Naive thymus-derived CD4-positive, alpha-beta T cell (primary cell): ENCODE measurements at regions not wholly inside any gene's neighbourhood (a gene's known extent, or its start where the extent isn't known, plus 50 kb on each side); places are given as distances from the start of the nearest gene placed in this dataset.

Experiments used
- ATAC-seq: fragments of 150-1000 bp; cut with Tn5 transposase; 2 replicates; pipeline ENCODE4 v1.10.0; 2021; ENCODE audit warnings: mild to moderate bottlenecking, moderate library complexity
- CTCF ChIA-PET: fragments of 350-600 bp; sonication (Branson Sonifier 250); formaldehyde crosslinking; loops from one replicate; lab custom pipeline; 2021; ENCODE audit warnings: antibody characterized with exemption; lab: Charles Lee
- POLR2A ChIA-PET: fragments of 350-600 bp; sonication (Branson Sonifier 250); formaldehyde crosslinking; loops from one replicate; lab custom pipeline; 2021; ENCODE audit warnings: antibody characterized with exemption, inconsistent platforms; lab: Charles Lee
- DNase-seq, 9 donors: peaks; one replicate each; pipeline versions ENCODE4 v3.0.0 to v3.0.0-alpha.2; 2020 to 2022; ENCODE audit warnings: mixed read lengths in 1 of 9
- H3K27ac ChIP-seq: one replicate; pipeline ENCODE4 v1.7.0; 2013; ENCODE audit warnings: mild to moderate bottlenecking, low read depth, low read length, moderate library complexity
- H3K27me3 ChIP-seq, 2 donors: one replicate each; pipeline ENCODE4 v1.7.0; 2013; ENCODE audit warnings: low read length in 2 of 2, mild to moderate bottlenecking in 2 of 2, moderate library complexity in 2 of 2; ENCODE audit not compliant: control insufficient read depth in 2 of 2, insufficient read depth in 2 of 2
- H3K36me3 ChIP-seq, 3 experiments: 1 replicate in 2 of 3; 2 replicates in 1 of 3; pipeline ENCODE4 v1.7.0; 2013; ENCODE audit warnings: low read length in 3 of 3, mild to moderate bottlenecking in 3 of 3, moderate library complexity in 1 of 3; ENCODE audit not compliant: insufficient read depth in 3 of 3, control insufficient read depth in 2 of 3
- H3K4me1 ChIP-seq, 2 donors: one replicate each; pipeline ENCODE4 v1.7.0; 2013; ENCODE audit warnings: low read length in 2 of 2, mild to moderate bottlenecking in 2 of 2, moderate library complexity in 1 of 2; ENCODE audit not compliant: control insufficient read depth in 2 of 2, insufficient read depth in 2 of 2
- H3K4me3 ChIP-seq: 2 replicates; pipeline ENCODE4 v1.7.0; 2013; ENCODE audit warnings: mild to moderate bottlenecking, low read length
- H3K9me3 ChIP-seq, 3 experiments: 1 replicate in 2 of 3; 2 replicates in 1 of 3; pipeline ENCODE4 v1.7.0; 2013; ENCODE audit warnings: low read length in 3 of 3; ENCODE audit not compliant: control insufficient read depth in 2 of 3
- H3K27ac Mint-ChIP-seq, 9 donors: one replicate each; pipeline ENCODE4 v1.8.0; 2020 to 2022; ENCODE audit warnings: mixed read lengths in 9 of 9, mild to moderate bottlenecking in 8 of 9, moderate library complexity in 5 of 9, inconsistent platforms in 2 of 9
- H3K27me3 Mint-ChIP-seq, 5 donors: one replicate each; pipeline ENCODE4 v1.8.0; 2021 to 2022; ENCODE audit warnings: mixed read lengths in 5 of 5, mild to moderate bottlenecking in 1 of 5
- H3K36me3 Mint-ChIP-seq, 5 donors: one replicate each; pipeline ENCODE4 v1.8.0; 2020 to 2022; ENCODE audit warnings: mixed read lengths in 5 of 5, mild to moderate bottlenecking in 3 of 5, inconsistent platforms in 1 of 5
- H3K4me1 Mint-ChIP-seq, 7 donors: one replicate each; pipeline ENCODE4 v1.8.0; 2020 to 2022; ENCODE audit warnings: mixed read lengths in 7 of 7, mild to moderate bottlenecking in 3 of 7, inconsistent platforms in 1 of 7
- H3K4me3 Mint-ChIP-seq, 10 donors: one replicate each; pipeline ENCODE4 v1.8.0; 2020 to 2022; ENCODE audit warnings: mild to moderate bottlenecking in 10 of 10, mixed read lengths in 10 of 10, moderate library complexity in 6 of 10, inconsistent platforms in 2 of 10
- H3K9me3 Mint-ChIP-seq, 11 donors: one replicate each; pipeline ENCODE4 v1.8.0; 2020 to 2022; ENCODE audit warnings: mixed read lengths in 11 of 11, mild to moderate bottlenecking in 4 of 11, inconsistent platforms in 1 of 11, moderate library complexity in 1 of 11
- intact Hi-C, 2 donors: fragments of 100-400 bp; cut with micrococcal nuclease; formaldehyde crosslinking; loops; one replicate each; pipeline ENCODE4 v1.15.1; 2023

GRCh38 chr13:89239361-89240127, 1568.4 kb downstream of the SLITRK5 start:
- CTCF ChIA-PET: no interaction called here
- intact Hi-C loops: no loop called here

GRCh38 chr13:89255844-89256406, 1584.8 kb downstream of the SLITRK5 start:
- ATAC-seq (no peak), DNase-seq (no peak)
- H3K4me1 ChIP-seq: no peaks in the 10 kb centered on the region
- POLR2A ChIA-PET: no interaction called here
- intact Hi-C loops: no loop called here
- no peaks in the 10 kb centered on the region for H3K27me3 ChIP-seq
- no peak overlapping the region for H3K4me3 ChIP-seq
- H3K4me3 Mint-ChIP-seq: no peak overlapping the region
- H3K9me3 Mint-ChIP-seq: peaks cover 4 to 31% (median 10%) of the 10 kb centered on the region in 11 donors
- no peaks in the 10 kb centered on the region for H3K4me1 Mint-ChIP-seq
- no peaks in the 10 kb centered on the region for H3K36me3 Mint-ChIP-seq
- peaks cover 0 to 7% (median 0%) of the 10 kb centered on the region in 3 experiments for H3K9me3 ChIP-seq
- CTCF ChIA-PET: no interaction called here
- no peaks in the 10 kb centered on the region for H3K27me3 Mint-ChIP-seq
- H3K36me3 ChIP-seq: no peaks in the 10 kb centered on the region
- no peak overlapping the region for H3K27ac Mint-ChIP-seq
- no peak overlapping the region for H3K27ac ChIP-seq

More at GRCh38 chr13:89239361-89240127, 1568.4 kb downstream of the SLITRK5 start:
- Mint-ChIP-seq H3K4me3 (no peak overlapping the region), H3K4me1 (no peaks in the 10 kb centered on the region), H3K27ac (no peak overlapping the region), H3K27me3 (no peaks in the 10 kb centered on the region), H3K9me3 (peaks cover 0 to 10% (median 4%) of the 10 kb centered on the region in 11 donors), H3K36me3 (no peaks in the 10 kb centered on the region)
- POLR2A ChIA-PET: no interaction called here
- no peak overlapping the region for H3K27ac ChIP-seq
- H3K36me3 ChIP-seq: no peaks in the 10 kb centered on the region
- no peak overlapping the region for H3K4me3 ChIP-seq
- H3K9me3 ChIP-seq: peaks cover 0 to 4% (median 0%) of the 10 kb centered on the region in 3 experiments
- no peak for ATAC-seq
- H3K27me3 ChIP-seq: no peaks in the 10 kb centered on the region
- DNase-seq: no peak
- no peaks in the 10 kb centered on the region for H3K4me1 ChIP-seq

- no peaks in the 10 kb centered on the region for H3K9me3 ChIP-seq
- no peak overlapping the region for H3K4me3 Mint-ChIP-seq
- no peak for ATAC-seq
- CTCF ChIA-PET: no interaction called here
- H3K27ac ChIP-seq: no peak overlapping the region
- H3K36me3 ChIP-seq: no peaks in the 10 kb centered on the region
- peaks cover 0 to 17% (median 5%) of the 10 kb centered on the region in 11 donors for H3K9me3 Mint-ChIP-seq
- no peak overlapping the region for H3K27ac Mint-ChIP-seq
- no peak overlapping the region for H3K4me3 ChIP-seq
- intact Hi-C loops: no loop called here
- POLR2A ChIA-PET: no interaction called here
- H3K4me1 Mint-ChIP-seq: no peaks in the 10 kb centered on the region
- no peaks in the 10 kb centered on the region for H3K4me1 ChIP-seq
- no peaks in the 10 kb centered on the region for H3K27me3 Mint-ChIP-seq
- no peaks in the 10 kb centered on the region for H3K36me3 Mint-ChIP-seq
- no peaks in the 10 kb centered on the region for H3K27me3 ChIP-seq
- no peak for DNase-seq
Measured at GRCh38 chr13:89267734-89268133, 1596.6 kb downstream of the SLITRK5 start.

- H3K4me3 ChIP-seq: no peak overlapping the region
- H3K4me1 ChIP-seq: no peaks in the 10 kb centered on the region
- CTCF ChIA-PET: interaction anchor here (0.9 kb wide), 1 partner anchor 68 kb away, joined by 3 read pairs; no protein-coding TSS in a partner anchor
- H3K4me3 Mint-ChIP-seq: no peak overlapping the region
- H3K27ac Mint-ChIP-seq: no peak overlapping the region
- no peak for DNase-seq
- no peaks in the 10 kb centered on the region for H3K36me3 ChIP-seq
- intact Hi-C loops: no loop called here
- POLR2A ChIA-PET: no interaction called here
- peaks cover 0 to 12% (median 4%) of the 10 kb centered on the region in 11 donors for H3K9me3 Mint-ChIP-seq
- H3K27ac ChIP-seq: no peak overlapping the region
- H3K9me3 ChIP-seq: no peaks in the 10 kb centered on the region
- H3K36me3 Mint-ChIP-seq: no peaks in the 10 kb centered on the region
- no peaks in the 10 kb centered on the region for H3K27me3 Mint-ChIP-seq
- ATAC-seq: no peak
- no peaks in the 10 kb centered on the region for H3K4me1 Mint-ChIP-seq
- no peaks in the 10 kb centered on the region for H3K27me3 ChIP-seq
Measured at GRCh38 chr13:89269737-89270136, 1598.6 kb downstream of the SLITRK5 start.

- Histone ChIP-seq H3K9me3 (no peaks in the 10 kb centered on the region), H3K4me1 (no peaks in the 10 kb centered on the region), H3K4me3 (no peak overlapping the region), H3K27ac (no peak overlapping the region), H3K36me3 (no peaks in the 10 kb centered on the region), H3K27me3 (no peaks in the 10 kb centered on the region)
- no peak for ATAC-seq
- H3K27ac Mint-ChIP-seq: no peak overlapping the region
- H3K4me1 Mint-ChIP-seq: no peaks in the 10 kb centered on the region
- H3K9me3 Mint-ChIP-seq: peaks cover 0 to 12% (median 4%) of the 10 kb centered on the region in 11 donors
- ChIA-PET CTCF (no interaction called here), POLR2A (no interaction called here)
- no peak for DNase-seq
- no peaks in the 10 kb centered on the region for H3K36me3 Mint-ChIP-seq
- intact Hi-C loops: no loop called here
- H3K4me3 Mint-ChIP-seq: no peak overlapping the region
- no peaks in the 10 kb centered on the region for H3K27me3 Mint-ChIP-seq
Measured at GRCh38 chr13:89270736-89271135, 1599.6 kb downstream of the SLITRK5 start.

GRCh38 chr13:89279374-89279773, 1608.2 kb downstream of the SLITRK5 start:
- no peak overlapping the region for H3K4me3 ChIP-seq
- intact Hi-C loops: no loop called here
- Mint-ChIP-seq H3K27me3 (no peaks in the 10 kb centered on the region), H3K27ac (no peak overlapping the region), H3K9me3 (peaks cover 0 to 28% (median 6%) of the 10 kb centered on the region in 11 donors), H3K4me3 (no peak overlapping the region), H3K36me3 (no peaks in the 10 kb centered on the region), H3K4me1 (no peaks in the 10 kb centered on the region)
- DNase-seq: no peak
- no peaks in the 10 kb centered on the region for H3K36me3 ChIP-seq
- no peak for ATAC-seq
- POLR2A ChIA-PET: no interaction called here
- H3K9me3 ChIP-seq: no peaks in the 10 kb centered on the region
- no peaks in the 10 kb centered on the region for H3K27me3 ChIP-seq
- no peaks in the 10 kb centered on the region for H3K4me1 ChIP-seq
- H3K27ac ChIP-seq: no peak overlapping the region
- CTCF ChIA-PET: no interaction called here

GRCh38 chr13:89281331-89281730, 1610.2 kb downstream of the SLITRK5 start:
- DNase-seq: no peak
- Mint-ChIP-seq H3K36me3 (no peaks in the 10 kb centered on the region), H3K9me3 (peaks cover 0 to 30% (median 6%) of the 10 kb centered on the region in 11 donors), H3K4me1 (no peaks in the 10 kb centered on the region), H3K27ac (no peak overlapping the region), H3K4me3 (no peak overlapping the region), H3K27me3 (no peaks in the 10 kb centered on the region)
- Histone ChIP-seq H3K9me3 (no peaks in the 10 kb centered on the region), H3K4me3 (no peak overlapping the region), H3K4me1 (no peaks in the 10 kb centered on the region), H3K27ac (no peak overlapping the region), H3K27me3 (no peaks in the 10 kb centered on the region), H3K36me3 (no peaks in the 10 kb centered on the region)
- CTCF ChIA-PET: no interaction called here
- intact Hi-C loops: no loop called here
- POLR2A ChIA-PET: no interaction called here
- ATAC-seq: no peak
